Mesenchymal stem cell (in vitro differentiated cells and primary cell): ENCODE measurements at regions not wholly inside any gene's neighbourhood (a gene's known extent, or its start where the extent isn't known, plus 50 kb on each side); places are given as distances from the start of the nearest gene placed in this dataset.

ENCODE experiments used
- DNase-seq: peaks from one replicate; pipeline ENCODE4 v3.0.0-alpha.2; 2013
- H2AFZ ChIP-seq: one replicate; pipeline ENCODE4 v1.6.1; 2013; ENCODE audit warnings: low read depth, mild to moderate bottlenecking, control low read depth, inconsistent platforms, low read length, moderate library complexity
- H2AK5ac ChIP-seq: 2 replicates; pipeline ENCODE4 v1.6.1; 2013; ENCODE audit warnings: low read length, moderate library complexity, mild to moderate bottlenecking, inconsistent platforms; ENCODE audit not compliant: severe bottlenecking
- H2BK120ac ChIP-seq: one replicate; pipeline ENCODE4 v1.6.1; 2013; ENCODE audit warnings: low read depth, mild to moderate bottlenecking, inconsistent platforms, low read length, moderate library complexity
- H2BK12ac ChIP-seq, 2 experiments: one replicate each; pipeline ENCODE4 v1.6.1; 2013; ENCODE audit warnings: inconsistent platforms in 2 of 2, low read length in 2 of 2, mild to moderate bottlenecking in 2 of 2, moderate library complexity in 2 of 2, control low read depth in 1 of 2
- H2BK15ac ChIP-seq: one replicate; pipeline ENCODE4 v1.6.1; 2013; ENCODE audit warnings: mild to moderate bottlenecking, low read depth, inconsistent platforms; ENCODE audit not compliant: poor library complexity, severe bottlenecking
- H2BK5ac ChIP-seq: 2 replicates; pipeline ENCODE4 v1.6.1; 2013; ENCODE audit warnings: low read depth, mild to moderate bottlenecking, low read length, control low read depth, inconsistent platforms; ENCODE audit not compliant: poor library complexity, severe bottlenecking
- H3K14ac ChIP-seq, 2 experiments: one replicate each; pipeline ENCODE4 v1.6.1; 2013; ENCODE audit warnings: inconsistent platforms in 2 of 2, low read length in 2 of 2, control low read depth in 1 of 2, mild to moderate bottlenecking in 1 of 2, moderate library complexity in 1 of 2
- H3K18ac ChIP-seq, 2 experiments: one replicate each; pipeline ENCODE4 v1.6.1; 2013; ENCODE audit warnings: inconsistent platforms in 2 of 2, low read length in 2 of 2, control low read depth in 1 of 2, low read depth in 1 of 2, mild to moderate bottlenecking in 1 of 2
- H3K23ac ChIP-seq, 2 experiments: one replicate each; pipeline ENCODE4 v1.6.1; 2013; ENCODE audit warnings: inconsistent platforms in 2 of 2, low read length in 2 of 2, mild to moderate bottlenecking in 2 of 2, moderate library complexity in 2 of 2, control low read depth in 1 of 2
- H3K27ac ChIP-seq: 2 replicates; pipeline ENCODE4 v1.5.1; 2013; ENCODE audit warnings: mild to moderate bottlenecking, moderate library complexity, low read length, control low read depth, inconsistent platforms; ENCODE audit not compliant: poor library complexity, severe bottlenecking
- H3K27me3 ChIP-seq, 2 experiments: 2 replicates each; pipeline versions ENCODE4 v1.6.1 to v1.7.0; 2013; ENCODE audit warnings: low read length in 2 of 2, mild to moderate bottlenecking in 2 of 2, moderate library complexity in 2 of 2, control low read depth in 1 of 2, inconsistent platforms in 1 of 2; ENCODE audit not compliant: control insufficient read depth in 1 of 2, insufficient read depth in 1 of 2
- H3K36me3 ChIP-seq, 2 experiments: 2 replicates each; pipeline versions ENCODE4 v1.6.1 to v1.7.0; 2013; ENCODE audit warnings: low read length in 2 of 2, control low read depth in 1 of 2, inconsistent platforms in 1 of 2, low read depth in 1 of 2, mild to moderate bottlenecking in 1 of 2; ENCODE audit not compliant: insufficient read depth in 2 of 2, control insufficient read depth in 1 of 2
- H3K4ac ChIP-seq, 2 experiments: one replicate each; pipeline ENCODE4 v1.6.1; 2013; ENCODE audit warnings: inconsistent platforms in 2 of 2, low read length in 2 of 2, mild to moderate bottlenecking in 2 of 2, moderate library complexity in 2 of 2, control low read depth in 1 of 2, low read depth in 1 of 2
- H3K4me1 ChIP-seq: 2 replicates; pipeline ENCODE4 v1.6.1; 2013; ENCODE audit warnings: low read depth, low read length, control low read depth; ENCODE audit not compliant: control insufficient read depth, insufficient read depth
- H3K4me2 ChIP-seq: 2 replicates; pipeline ENCODE4 v1.6.1; 2013; ENCODE audit warnings: low read length, mild to moderate bottlenecking, inconsistent platforms; ENCODE audit not compliant: poor library complexity, severe bottlenecking
- H3K4me3 ChIP-seq, 2 experiments: 2 replicates each; pipeline versions ENCODE4 v1.5.1 to v1.7.0; 2013; ENCODE audit warnings: low read length in 2 of 2, mild to moderate bottlenecking in 2 of 2, control low read depth in 1 of 2, low read depth in 1 of 2; ENCODE audit not compliant: insufficient read depth in 1 of 2
- H3K79me1 ChIP-seq: replicated peaks from 2 replicates; pipeline ENCODE4 v1.6.1; 2013; ENCODE audit warnings: mild to moderate bottlenecking, control low read depth, low read length, inconsistent platforms; ENCODE audit not compliant: poor library complexity, severe bottlenecking
- H3K9ac ChIP-seq: 2 replicates; pipeline ENCODE4 v1.7.0; 2013; ENCODE audit warnings: mild to moderate bottlenecking, low read length, moderate library complexity
- H3K9me3 ChIP-seq: 2 replicates; pipeline ENCODE4 v1.7.0; 2013; ENCODE audit warnings: mild to moderate bottlenecking, low read length; ENCODE audit not compliant: control insufficient read depth
- H4K8ac ChIP-seq: one replicate; pipeline ENCODE4 v1.6.1; 2013; ENCODE audit warnings: inconsistent platforms, mild to moderate bottlenecking, low read length, moderate library complexity
- H4K91ac ChIP-seq: one replicate; pipeline ENCODE4 v1.6.1; 2013; ENCODE audit warnings: mild to moderate bottlenecking, low read length, inconsistent platforms
- WGBS: methylation state at CpG from one replicate; pipeline ENCODE4 v1.1.7; 2013; ENCODE audit warnings: mixed read lengths; 5-methylcytosine and 5-hydroxymethylcytosine counted together

GRCh38 chr2:200172944-200173581 is 133.4 kb upstream of the SPATS2L start:
- no peaks in the 10 kb centered on the region for H3K36me3 ChIP-seq
- WGBS, result 96% methylated on average over 6 of the region's 9 CpGs
- no peak overlapping the region for H2AFZ ChIP-seq
- no peak overlapping the region for H3K4me3 ChIP-seq
- no peak overlapping the region for H2BK12ac ChIP-seq
- no peaks in the 10 kb centered on the region for H3K9me3 ChIP-seq
- no peak overlapping the region for H2BK15ac ChIP-seq
- H3K27me3 ChIP-seq, result peaks cover 0 to 14% of the 10 kb centered on the region in 2 experiments
- no peak overlapping the region for H3K18ac ChIP-seq
- no peak for DNase-seq
- no peak overlapping the region for H2BK120ac ChIP-seq
- H4K91ac ChIP-seq, result no peak overlapping the region
- H4K8ac ChIP-seq, result no peak overlapping the region
- H3K79me1 ChIP-seq, result no peaks in the 10 kb centered on the region
- no peak overlapping the region for H3K9ac ChIP-seq
- no peak overlapping the region for H3K14ac ChIP-seq
- no peak overlapping the region for H3K4me2 ChIP-seq
- no peak overlapping the region for H2BK5ac ChIP-seq
- no peak overlapping the region for H3K23ac ChIP-seq
- peaks cover under 1% of the 10 kb centered on the region for H3K4me1 ChIP-seq
- H3K27ac ChIP-seq, result no peak overlapping the region
- H2AK5ac ChIP-seq, result no peak overlapping the region
- no peak overlapping the region for H3K4ac ChIP-seq

- H2BK15ac ChIP-seq, result no peak overlapping the region
- no peak overlapping the region for H4K91ac ChIP-seq
- H4K8ac ChIP-seq, result no peak overlapping the region
- H3K79me1 ChIP-seq, result no peaks in the 10 kb centered on the region
- H3K23ac ChIP-seq, result no peak overlapping the region
- H3K4me3 ChIP-seq, result no peak overlapping the region
- H3K9ac ChIP-seq, result no peak overlapping the region
- no peak overlapping the region for H3K4me2 ChIP-seq
- H2BK5ac ChIP-seq, result no peak overlapping the region
- H3K9me3 ChIP-seq, result no peaks in the 10 kb centered on the region
- no peak overlapping the region for H2AK5ac ChIP-seq
- no peak overlapping the region for H2AFZ ChIP-seq
- H3K18ac ChIP-seq, result no peak overlapping the region
- no peak for DNase-seq
- H3K27me3 ChIP-seq, result peaks cover 0 to 11% of the 10 kb centered on the region in 2 experiments
- no peak overlapping the region for H3K4ac ChIP-seq
- no CpG with 5 or more reads among the region's 3 CpGs for WGBS
- no peak overlapping the region for H3K27ac ChIP-seq
- no peaks in the 10 kb centered on the region for H3K36me3 ChIP-seq
- H2BK12ac ChIP-seq, result no peak overlapping the region
- no peak overlapping the region for H2BK120ac ChIP-seq
- H3K4me1 ChIP-seq, result peaks cover 5% of the 10 kb centered on the region
- H3K14ac ChIP-seq, result no peak overlapping the region
These were observed 132.8 kb upstream of the SPATS2L start for GRCh38 chr2:200173691-200174090.

- peak overlapping the region in 1 of 2 experiments; percentile 9 for H3K4me3 ChIP-seq
- H2AFZ ChIP-seq, result no peak overlapping the region
- H3K27me3 ChIP-seq, result peaks cover 0 to 13% of the 10 kb centered on the region in 2 experiments
- H3K79me1 ChIP-seq, result no peaks in the 10 kb centered on the region
- H3K36me3 ChIP-seq, result no peaks in the 10 kb centered on the region
- no peak overlapping the region for H4K91ac ChIP-seq
- H3K23ac ChIP-seq, result no peak overlapping the region
- no peak overlapping the region for H3K27ac ChIP-seq
- no peak overlapping the region for H3K9ac ChIP-seq
- H2BK15ac ChIP-seq, result no peak overlapping the region
- DNase-seq, result no peak
- H3K4me2 ChIP-seq, result no peak overlapping the region
- H4K8ac ChIP-seq, result no peak overlapping the region
- H3K9me3 ChIP-seq, result no peaks in the 10 kb centered on the region
- H2BK120ac ChIP-seq, result no peak overlapping the region
- H3K4ac ChIP-seq, result no peak overlapping the region
- H2AK5ac ChIP-seq, result no peak overlapping the region
- H3K4me1 ChIP-seq, result peaks cover 5% of the 10 kb centered on the region
- no peak overlapping the region for H2BK5ac ChIP-seq
- H3K18ac ChIP-seq, result no peak overlapping the region
- WGBS, result 98% methylated on average over 42 of the region's 55 CpGs
- H3K14ac ChIP-seq, result peak overlapping the region in 1 of 2 experiments; percentile 21
- H2BK12ac ChIP-seq, result no peak overlapping the region
These were observed 131.9 kb upstream of the SPATS2L start for GRCh38 chr2:200174433-200175216.
